ENCODE measurements at regions not wholly inside any gene's neighbourhood (a gene's known extent, or its start where the extent isn't known, plus 50 kb on each side); places are given as distances from the start of the nearest gene placed in this dataset.
A peak's percentile ranks its signal among the peaks of the same experiment; 100 is the strongest.

DNA sequence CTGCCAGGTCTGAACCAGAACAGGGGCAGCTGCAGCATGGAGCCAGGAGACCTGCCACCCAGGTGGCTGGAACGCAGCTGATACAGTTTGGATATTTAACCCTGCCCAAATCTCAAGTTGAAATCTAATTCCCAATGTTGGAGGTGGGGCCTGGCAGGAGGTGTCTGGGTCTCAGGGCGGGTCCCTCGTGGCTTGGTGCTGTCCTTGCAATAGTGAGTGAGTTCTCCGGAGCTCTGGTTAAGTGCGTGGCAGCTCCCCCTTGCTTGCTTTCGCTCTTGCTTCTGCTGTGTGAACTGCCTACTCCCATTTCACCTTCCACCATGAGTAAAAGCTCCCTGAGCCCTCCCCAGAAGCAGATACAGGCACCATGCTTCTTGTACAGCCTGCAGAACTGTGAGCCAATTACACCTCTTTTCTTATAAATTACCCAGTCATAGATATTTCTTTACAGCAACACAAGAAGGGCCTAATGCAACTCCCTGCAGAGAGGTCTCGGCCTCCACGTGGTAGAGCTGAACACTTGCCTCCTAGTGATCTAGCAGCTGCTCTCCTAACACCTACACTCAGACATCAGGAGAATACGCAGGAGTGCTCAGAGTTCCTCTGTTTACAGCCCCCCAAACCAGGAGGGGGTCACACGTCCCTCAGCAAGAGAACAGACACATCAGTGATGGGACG, 203.7 kb downstream of the CTTN start:
- H3K4me3 Mint-ChIP-seq, result no peak overlapping the region
- no peaks in the 10 kb centered on the region for H3K36me3 Mint-ChIP-seq (ENCODE audit: low read depth)
- TF ChIP-seq, protein P1, sequence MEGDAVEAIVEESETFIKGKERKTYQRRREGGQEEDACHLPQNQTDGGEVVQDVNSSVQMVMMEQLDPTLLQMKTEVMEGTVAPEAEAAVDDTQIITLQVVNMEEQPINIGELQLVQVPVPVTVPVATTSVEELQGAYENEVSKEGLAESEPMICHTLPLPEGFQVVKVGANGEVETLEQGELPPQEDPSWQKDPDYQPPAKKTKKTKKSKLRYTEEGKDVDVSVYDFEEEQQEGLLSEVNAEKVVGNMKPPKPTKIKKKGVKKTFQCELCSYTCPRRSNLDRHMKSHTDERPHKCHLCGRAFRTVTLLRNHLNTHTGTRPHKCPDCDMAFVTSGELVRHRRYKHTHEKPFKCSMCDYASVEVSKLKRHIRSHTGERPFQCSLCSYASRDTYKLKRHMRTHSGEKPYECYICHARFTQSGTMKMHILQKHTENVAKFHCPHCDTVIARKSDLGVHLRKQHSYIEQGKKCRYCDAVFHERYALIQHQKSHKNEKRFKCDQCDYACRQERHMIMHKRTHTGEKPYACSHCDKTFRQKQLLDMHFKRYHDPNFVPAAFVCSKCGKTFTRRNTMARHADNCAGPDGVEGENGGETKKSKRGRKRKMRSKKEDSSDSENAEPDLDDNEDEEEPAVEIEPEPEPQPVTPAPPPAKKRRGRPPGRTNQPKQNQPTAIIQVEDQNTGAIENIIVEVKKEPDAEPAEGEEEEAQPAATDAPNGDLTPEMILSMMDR (IDR thresholded peaks at IDR 0.05; ENCODE audit: unreplicated experiment in 3 of 3), result no peak
- no peaks in the 10 kb centered on the region for H3K9me3 Mint-ChIP-seq
- H3K4me1 Mint-ChIP-seq, result peaks cover 32% of the 10 kb centered on the region
- H3K27ac Mint-ChIP-seq, result peak overlapping the region in 1 of 3 experiments; percentile 11
- H3K27me3 Mint-ChIP-seq (ENCODE audit: low read depth), result peaks cover 18% of the 10 kb centered on the region

DNA sequence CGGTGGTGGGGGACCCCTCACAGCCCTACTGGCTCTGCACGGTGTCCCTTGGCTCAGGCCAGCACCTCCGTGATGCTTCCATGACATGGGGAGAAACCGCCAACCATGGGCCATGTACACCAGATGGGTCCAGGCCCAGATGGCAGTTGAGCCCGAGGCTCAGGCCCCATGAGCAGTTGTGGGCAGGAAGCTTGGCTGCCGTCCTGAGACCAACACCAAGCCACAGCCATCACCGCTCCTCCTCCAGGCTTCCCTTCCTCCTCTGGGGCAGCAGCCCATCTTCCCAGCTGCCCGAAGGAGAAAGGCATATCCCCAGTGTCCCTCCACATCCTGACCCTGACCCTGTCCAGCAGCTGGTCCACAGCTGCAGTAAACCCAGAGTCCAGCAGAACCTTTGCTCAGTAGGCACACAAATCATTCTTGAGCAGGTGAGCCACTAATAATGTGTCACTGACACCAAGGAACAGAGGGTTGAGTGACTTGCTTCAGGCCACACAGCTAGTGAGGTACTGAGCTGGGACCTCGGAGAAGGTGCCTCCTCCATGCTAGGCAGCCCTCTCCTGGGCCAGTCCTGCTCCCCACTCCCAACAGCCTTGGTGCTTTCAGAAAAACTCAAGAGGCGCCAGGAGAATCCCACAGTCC, 204.9 kb downstream of the CTTN start:
- no peaks in the 10 kb centered on the region for H3K9me3 Mint-ChIP-seq
- TF ChIP-seq, protein P1 (IDR thresholded peaks at IDR 0.05; ENCODE audit: unreplicated experiment in 3 of 3), result no peak
- no peaks in the 10 kb centered on the region for H3K36me3 Mint-ChIP-seq (ENCODE audit: low read depth)

DNA sequence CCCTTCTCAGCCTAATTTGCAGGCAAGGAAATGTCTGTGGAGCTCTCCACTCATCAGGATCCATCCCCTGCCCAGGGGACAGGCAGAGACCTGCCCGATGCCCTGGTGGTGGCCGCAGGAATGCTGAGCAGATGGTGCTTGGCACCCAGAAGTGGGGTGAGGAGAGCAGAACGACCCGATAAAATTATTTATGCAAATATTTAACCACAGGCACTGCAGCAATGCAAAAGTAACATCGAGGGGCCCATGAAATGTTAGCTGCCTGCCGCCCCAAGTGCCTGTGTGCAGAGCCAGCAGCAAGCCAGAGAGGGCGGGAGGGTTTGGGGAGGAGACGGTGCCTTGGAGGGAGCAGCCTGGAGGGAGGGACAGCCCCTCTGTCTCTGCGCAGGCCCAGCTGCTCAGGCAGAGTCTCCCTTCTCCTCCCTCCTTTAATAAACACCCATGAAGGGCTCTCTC, 205.5 kb downstream of the CTTN start:
- Mint-ChIP-seq H3K4me1 (peaks cover 27% of the 10 kb centered on the region), H3K9me3 (no peaks in the 10 kb centered on the region), H3K4me3 (no peak overlapping the region), H3K36me3 (ENCODE audit: low read depth) (no peaks in the 10 kb centered on the region), H3K27ac (no peak overlapping the region), H3K27me3 (ENCODE audit: low read depth) (peaks cover 23% of the 10 kb centered on the region)
- TF ChIP-seq, protein P1 (IDR thresholded peaks at IDR 0.05; ENCODE audit: unreplicated experiment in 3 of 3), result no peak

More for the DNA sequence above, 204.9 kb downstream of the CTTN start:
- H3K27ac Mint-ChIP-seq, result no peak overlapping the region
- peaks cover 27% of the 10 kb centered on the region for H3K4me1 Mint-ChIP-seq
- H3K27me3 Mint-ChIP-seq (ENCODE audit: low read depth), result peaks cover 23% of the 10 kb centered on the region
- H3K4me3 Mint-ChIP-seq, result no peak overlapping the region

DNA sequence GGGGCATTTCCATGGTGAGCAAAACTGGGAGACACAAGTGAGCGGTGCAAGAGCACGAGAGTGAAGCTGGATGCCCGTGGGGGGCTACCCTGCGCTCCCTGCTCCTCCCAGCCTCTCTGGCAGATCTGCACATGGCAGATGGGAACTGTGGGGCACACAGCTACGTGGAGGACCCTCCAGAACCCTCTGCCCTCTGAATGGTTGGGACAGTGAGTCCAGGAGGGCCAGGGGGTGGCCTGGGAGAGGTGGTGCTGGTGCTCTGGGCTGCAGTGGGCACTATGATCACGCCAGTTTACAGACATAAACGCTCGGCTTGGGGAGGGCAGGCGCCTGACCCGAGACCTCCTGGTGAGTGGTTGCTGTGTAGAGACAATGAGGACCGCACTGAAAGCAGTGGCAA, 205.9 kb downstream of the CTTN start:
- Mint-ChIP-seq H3K4me3 (no peak overlapping the region), H3K36me3 (ENCODE audit: low read depth) (no peaks in the 10 kb centered on the region), H3K27me3 (ENCODE audit: low read depth) (peaks cover 27% of the 10 kb centered on the region), H3K27ac (no peak overlapping the region), H3K4me1 (peaks cover 31% of the 10 kb centered on the region), H3K9me3 (no peaks in the 10 kb centered on the region)
- TF ChIP-seq, protein P1 (IDR thresholded peaks at IDR 0.05; ENCODE audit: unreplicated experiment in 3 of 3), result no peak

DNA sequence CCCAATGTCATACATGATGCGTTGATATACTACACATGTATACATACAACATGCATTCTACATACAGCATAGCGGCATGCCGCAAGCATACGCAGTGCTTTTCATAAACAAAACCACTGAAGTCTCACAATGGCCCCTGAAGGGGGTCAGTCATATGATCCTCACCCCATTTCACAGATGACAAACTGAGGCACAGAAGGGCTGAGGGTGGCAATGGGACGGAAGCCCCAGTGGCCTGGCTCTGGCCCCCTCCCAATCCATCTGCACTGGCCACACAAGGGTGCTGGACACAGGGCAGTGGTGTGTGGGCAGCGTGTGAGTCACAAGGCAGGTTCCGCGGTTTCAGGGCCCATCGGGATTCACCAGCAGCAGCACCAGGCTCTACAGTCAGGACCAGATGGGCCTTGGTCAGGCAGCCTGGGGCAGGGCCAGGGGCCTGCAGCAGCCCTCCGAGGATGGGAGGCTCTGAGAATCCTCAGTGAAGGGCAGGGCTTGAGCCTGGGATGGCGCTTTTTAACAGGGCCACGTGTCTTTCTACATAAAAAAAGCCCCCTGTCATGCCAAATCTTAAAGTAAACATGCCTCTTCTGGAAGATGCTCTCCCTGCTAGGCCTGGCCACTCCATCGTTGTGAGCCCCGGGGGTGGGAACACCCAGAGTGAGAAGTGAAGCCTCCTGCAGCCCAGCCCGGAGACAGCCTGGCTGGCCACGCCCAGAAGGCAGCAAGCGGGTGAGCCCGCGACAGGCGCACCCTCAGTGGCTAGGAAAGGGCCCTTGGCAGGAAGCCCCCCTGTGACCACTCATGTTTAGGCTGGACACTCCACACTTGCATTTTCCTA, 206.5 kb downstream of the CTTN start:
- H3K36me3 Mint-ChIP-seq (ENCODE audit: low read depth), result no peaks in the 10 kb centered on the region
- no peaks in the 10 kb centered on the region for H3K9me3 Mint-ChIP-seq
- H3K4me1 Mint-ChIP-seq, result peaks cover 32% of the 10 kb centered on the region
- peaks cover 28% of the 10 kb centered on the region for H3K27me3 Mint-ChIP-seq (ENCODE audit: low read depth)
- TF ChIP-seq, protein P1 (IDR thresholded peaks at IDR 0.05; ENCODE audit: unreplicated experiment in 3 of 3), result no peak
- H3K4me3 Mint-ChIP-seq, result no peak overlapping the region
- H3K27ac Mint-ChIP-seq, result peak overlapping the region in 1 of 3 experiments; percentile 52

Measured in nephron (organoid).